A673 (cell line): ENCODE measurements at regions not wholly inside any gene's neighbourhood (a gene's known extent, or its start where the extent isn't known, plus 50 kb on each side); places are given as distances from the start of the nearest gene placed in this dataset.

ENCODE experiments used
- BruUV-seq: library from RNA; stranded (reverse); fragments of 400-500 nt; replicated peaks from 2 replicates; lab custom pipeline; 2021; lab: Mats Ljungman, UMichigan
- CTCF ChIA-PET: fragments of 300-600 bp; sonication (Branson Sonifier 250); formaldehyde crosslinking; loops from one replicate; lab custom pipeline; 2022; ENCODE audit warnings: antibody characterized with exemption; lab: Charles Lee
- POLR2A ChIA-PET: fragments of 300-600 bp; sonication (Branson Sonifier 250); formaldehyde crosslinking; loops from one replicate; lab custom pipeline; 2022; ENCODE audit warnings: antibody characterized with exemption; ENCODE audit not compliant: low non-redundant PET; lab: Charles Lee
- DNase-seq: peaks from one replicate; pipeline ENCODE4 v3.0.0-alpha.2; 2015; ENCODE audit warnings: low spot score
- H3K27ac ChIP-seq: fragments of 200-600 bp; sonication (generic); 2 replicates; pipeline ENCODE4 v1.5.1; 2016; ENCODE audit warnings: mixed run types, low read depth, mild to moderate bottlenecking, mixed read lengths, antibody characterized with exemption, low read length; ENCODE audit not compliant: poor library complexity, severe bottlenecking
- H3K27me3 ChIP-seq: fragments of 200-600 bp; sonication (generic); replicated peaks from 2 replicates; pipeline ENCODE4 v1.6.1; 2017; ENCODE audit warnings: mixed run types, low read depth, mild to moderate bottlenecking, mixed read lengths, antibody characterized with exemption, low read length; ENCODE audit not compliant: insufficient read depth, poor library complexity
- H3K36me3 ChIP-seq: fragments of 200-600 bp; sonication (generic); 2 replicates; pipeline ENCODE4 v1.6.1; 2016; ENCODE audit warnings: mixed run types, mild to moderate bottlenecking, mixed read lengths, antibody characterized with exemption, low read length; ENCODE audit not compliant: insufficient read depth, poor library complexity, severe bottlenecking
- H3K4me1 ChIP-seq: fragments of 200-600 bp; sonication (generic); 2 replicates; pipeline ENCODE4 v1.6.1; 2017; ENCODE audit warnings: mixed run types, mild to moderate bottlenecking, mixed read lengths, antibody characterized with exemption, low read length; ENCODE audit not compliant: insufficient read depth, poor library complexity, severe bottlenecking
- H3K4me3 ChIP-seq: fragments of 200-600 bp; sonication (generic); 2 replicates; pipeline ENCODE4 v1.5.1; 2016; ENCODE audit warnings: low read depth, mixed run types, mild to moderate bottlenecking, mixed read lengths, low read length; ENCODE audit not compliant: poor library complexity, severe bottlenecking
- H3K9me3 ChIP-seq: fragments of 200-600 bp; sonication (generic); 2 replicates; pipeline ENCODE4 v1.6.1; 2016; ENCODE audit warnings: mixed run types, low read depth, mild to moderate bottlenecking, mixed read lengths, antibody characterized with exemption, low read length; ENCODE audit not compliant: poor library complexity, severe bottlenecking
- CTCF ChIP-seq: fragments of 300-800, 200-600 bp; sonication (generic); conservative IDR thresholded peaks from 2 replicates; pipeline ENCODE4 v1.5.1; 2017; ENCODE audit warnings: low read depth, mild to moderate bottlenecking, antibody characterized with exemption, low read length, moderate library complexity, mixed read lengths
- EZH2 ChIP-seq: fragments of 200-600 bp; sonication (generic); IDR thresholded peaks from 2 replicates; pipeline ENCODE4 v1.6.1; 2017; ENCODE audit warnings: borderline replicate concordance, low read depth, mild to moderate bottlenecking, mixed read lengths, antibody characterized with exemption, low read length; ENCODE audit not compliant: poor library complexity, severe bottlenecking
- intact Hi-C: fragments of 100-400 bp; cut with micrococcal nuclease; formaldehyde crosslinking; loops from one replicate; pipeline ENCODE4 v1.10.0; 2022; ENCODE audit not compliant: unreplicated experiment

GRCh38 chr10:42421812-42422211 lies 216.6 kb downstream of the ZNF33B start:
- Histone ChIP-seq H3K36me3 (no peaks in the 10 kb centered on the region), H3K27ac (no peak overlapping the region), H3K4me1 (no peaks in the 10 kb centered on the region), H3K9me3 (no peaks in the 10 kb centered on the region), H3K27me3 (no peaks in the 10 kb centered on the region), H3K4me3 (no peak overlapping the region)
- TF ChIP-seq CTCF (no peak), EZH2 (no peak)
- BruUV-seq = no TSS peak
- ChIA-PET POLR2A (no interaction called here), CTCF (no interaction called here)
- DNase-seq = no peak
- intact Hi-C loops = no loop called here

GRCh38 chr10:42419789-42420188 lies 218.6 kb downstream of the ZNF33B start:
- Histone ChIP-seq H3K27ac (no peak overlapping the region), H3K36me3 (no peaks in the 10 kb centered on the region), H3K4me1 (no peaks in the 10 kb centered on the region), H3K9me3 (no peaks in the 10 kb centered on the region), H3K27me3 (no peaks in the 10 kb centered on the region), H3K4me3 (no peak overlapping the region)
- ChIA-PET POLR2A (no interaction called here), CTCF (no interaction called here)
- intact Hi-C loops = no loop called here
- DNase-seq = no peak
- no peak for TF ChIP-seq CTCF
- BruUV-seq = no TSS peak

GRCh38 chr10:42380926-42381547 lies 257.3 kb downstream of the ZNF33B start:
- H3K4me1 ChIP-seq = no peaks in the 10 kb centered on the region
- POLR2A ChIA-PET = no interaction called here
- DNase-seq = no peak
- no peak overlapping the region for H3K4me3 ChIP-seq
- BruUV-seq = no TSS peak
- H3K36me3 ChIP-seq = no peaks in the 10 kb centered on the region
- intact Hi-C loops = no loop called here
- H3K9me3 ChIP-seq = peaks cover 34% of the 10 kb centered on the region
- CTCF ChIA-PET = no interaction called here
- no peak for TF ChIP-seq CTCF
- H3K27me3 ChIP-seq = no peaks in the 10 kb centered on the region
- no peak overlapping the region for H3K27ac ChIP-seq
